Muscle layer of colon (tissue), 2 donors: ENCODE measurements at regions not wholly inside any gene's neighbourhood (a gene's known extent, or its start where the extent isn't known, plus 50 kb on each side); places are given as distances from the start of the nearest gene placed in this dataset.

Source experiments
- H3K27ac ChIP-seq: one replicate; pipeline ENCODE4 v1.7.0; 2013; ENCODE audit warnings: low read depth, mild to moderate bottlenecking, low read length, moderate library complexity
- H3K27me3 ChIP-seq, 2 donors: one replicate each; pipeline ENCODE4 v1.7.0; 2013; ENCODE audit warnings: low read length in 2 of 2, mild to moderate bottlenecking in 2 of 2; ENCODE audit not compliant: insufficient read depth in 2 of 2, control insufficient read depth in 1 of 2
- H3K36me3 ChIP-seq: one replicate; pipeline ENCODE4 v1.7.0; 2013; ENCODE audit warnings: mild to moderate bottlenecking, low read length; ENCODE audit not compliant: insufficient read depth
- H3K4me1 ChIP-seq: one replicate; pipeline ENCODE4 v1.7.0; 2013; ENCODE audit warnings: mild to moderate bottlenecking, low read length; ENCODE audit not compliant: insufficient read depth
- H3K4me3 ChIP-seq, 2 donors: one replicate each; pipeline ENCODE4 v1.7.0; 2013; ENCODE audit warnings: low read length in 2 of 2, low read depth in 1 of 2, mild to moderate bottlenecking in 1 of 2, moderate library complexity in 1 of 2
- H3K9ac ChIP-seq: one replicate; pipeline ENCODE4 v1.7.0; 2013; ENCODE audit warnings: low read length
- H3K9me3 ChIP-seq: one replicate; pipeline ENCODE4 v1.7.0; 2013; ENCODE audit warnings: mild to moderate bottlenecking, low read length
- donor health status: abdominal sarcoma.
- donor health status: Adenocarcinoma of cecum.

DNA sequence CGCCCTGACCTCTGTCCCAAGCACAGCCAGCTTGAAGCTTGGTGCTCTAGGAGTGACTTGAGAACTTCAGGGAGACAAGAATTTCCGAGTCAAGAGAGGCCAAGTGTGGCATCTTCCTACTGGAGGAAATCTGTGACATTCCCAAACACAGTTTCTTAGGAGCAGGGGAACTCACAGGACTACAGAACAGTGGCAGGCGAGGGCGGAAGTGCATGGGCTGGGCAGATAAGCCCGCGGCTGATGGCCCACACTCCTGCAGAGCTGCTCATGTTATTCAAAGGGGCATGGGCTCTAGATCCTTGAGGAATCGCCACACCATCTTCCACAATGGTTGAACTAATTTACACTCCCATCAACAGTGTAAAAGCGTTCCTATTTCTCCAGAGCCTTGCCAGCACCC lies 168.8 kb downstream of the KATNAL1 start:
- Histone ChIP-seq H3K9ac (no peak overlapping the region), H3K9me3 (no peaks in the 10 kb centered on the region), H3K27ac (no peak overlapping the region), H3K4me3 (no peak overlapping the region), H3K36me3 (no peaks in the 10 kb centered on the region), H3K27me3 (no peaks in the 10 kb centered on the region), H3K4me1 (peaks cover 20% of the 10 kb centered on the region)

- Histone ChIP-seq H3K9me3 (no peaks in the 10 kb centered on the region), H3K4me1 (no peaks in the 10 kb centered on the region), H3K27ac (no peak overlapping the region), H3K27me3 (no peaks in the 10 kb centered on the region), H3K36me3 (no peaks in the 10 kb centered on the region), H3K4me3 (no peak overlapping the region), H3K9ac (no peak overlapping the region)
Measured at GRCh38 chr13:30135868-30136267, 171.5 kb downstream of the KATNAL1 start.

GRCh38 chr13:30135351-30135750 lies 172.0 kb downstream of the KATNAL1 start:
- no peak overlapping the region for H3K9ac ChIP-seq
- no peak overlapping the region for H3K4me3 ChIP-seq
- H3K4me1 ChIP-seq: no peaks in the 10 kb centered on the region
- H3K27me3 ChIP-seq: no peaks in the 10 kb centered on the region
- H3K27ac ChIP-seq: no peak overlapping the region
- no peaks in the 10 kb centered on the region for H3K36me3 ChIP-seq
- H3K9me3 ChIP-seq: no peaks in the 10 kb centered on the region

GRCh38 chr13:30134578-30134977 lies 172.8 kb downstream of the KATNAL1 start:
- H3K4me1 ChIP-seq: no peaks in the 10 kb centered on the region
- H3K36me3 ChIP-seq: no peaks in the 10 kb centered on the region
- H3K27me3 ChIP-seq: no peaks in the 10 kb centered on the region
- no peaks in the 10 kb centered on the region for H3K9me3 ChIP-seq
- H3K27ac ChIP-seq: no peak overlapping the region
- no peak overlapping the region for H3K9ac ChIP-seq
- H3K4me3 ChIP-seq: no peak overlapping the region

DNA sequence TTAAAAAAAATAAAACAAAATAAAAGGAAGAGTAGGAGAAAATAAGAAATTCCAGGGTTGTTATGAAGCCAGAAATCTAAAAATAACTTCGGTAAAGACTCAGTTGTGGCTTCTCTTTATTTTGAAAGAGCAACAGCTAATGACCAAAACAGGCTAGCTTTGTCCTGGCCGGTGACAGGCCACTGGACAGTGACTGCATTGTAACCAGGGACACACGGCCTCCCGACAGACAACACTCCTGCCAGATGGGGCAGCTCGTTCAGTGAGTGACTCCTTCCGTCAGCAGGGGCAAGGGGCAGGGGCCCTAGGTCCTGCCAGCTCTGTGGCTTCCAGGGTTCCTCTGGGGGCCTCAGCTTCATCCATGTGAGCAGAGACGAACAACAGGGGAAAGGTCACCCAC lies 173.4 kb downstream of the KATNAL1 start:
- Histone ChIP-seq H3K27me3 (no peaks in the 10 kb centered on the region), H3K36me3 (no peaks in the 10 kb centered on the region), H3K4me3 (no peak overlapping the region), H3K9ac (no peak overlapping the region), H3K27ac (no peak overlapping the region), H3K4me1 (no peaks in the 10 kb centered on the region), H3K9me3 (no peaks in the 10 kb centered on the region)

DNA sequence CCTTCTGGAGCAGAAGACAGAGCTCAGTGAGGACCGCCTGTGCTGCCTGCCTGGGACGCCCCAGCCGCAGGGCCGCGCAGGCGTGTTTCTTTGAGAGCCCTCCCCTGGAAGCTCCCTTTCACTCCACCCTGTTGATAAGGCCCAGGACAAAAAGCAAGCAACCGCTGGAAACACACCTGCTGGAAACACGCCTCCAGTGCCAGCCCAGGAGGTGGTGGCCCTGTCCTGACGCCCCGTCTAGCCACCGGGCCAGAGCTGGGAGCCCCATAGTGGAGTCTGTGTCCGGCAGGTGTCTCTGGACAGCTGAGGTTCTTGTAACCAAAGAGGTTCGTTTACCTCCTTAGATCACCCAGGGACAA lies 173.8 kb downstream of the KATNAL1 start:
- no peaks in the 10 kb centered on the region for H3K27me3 ChIP-seq
- no peak overlapping the region for H3K9ac ChIP-seq
- no peaks in the 10 kb centered on the region for H3K36me3 ChIP-seq
- H3K9me3 ChIP-seq: no peaks in the 10 kb centered on the region
- H3K4me3 ChIP-seq: no peak overlapping the region
- no peaks in the 10 kb centered on the region for H3K4me1 ChIP-seq
- H3K27ac ChIP-seq: no peak overlapping the region

DNA sequence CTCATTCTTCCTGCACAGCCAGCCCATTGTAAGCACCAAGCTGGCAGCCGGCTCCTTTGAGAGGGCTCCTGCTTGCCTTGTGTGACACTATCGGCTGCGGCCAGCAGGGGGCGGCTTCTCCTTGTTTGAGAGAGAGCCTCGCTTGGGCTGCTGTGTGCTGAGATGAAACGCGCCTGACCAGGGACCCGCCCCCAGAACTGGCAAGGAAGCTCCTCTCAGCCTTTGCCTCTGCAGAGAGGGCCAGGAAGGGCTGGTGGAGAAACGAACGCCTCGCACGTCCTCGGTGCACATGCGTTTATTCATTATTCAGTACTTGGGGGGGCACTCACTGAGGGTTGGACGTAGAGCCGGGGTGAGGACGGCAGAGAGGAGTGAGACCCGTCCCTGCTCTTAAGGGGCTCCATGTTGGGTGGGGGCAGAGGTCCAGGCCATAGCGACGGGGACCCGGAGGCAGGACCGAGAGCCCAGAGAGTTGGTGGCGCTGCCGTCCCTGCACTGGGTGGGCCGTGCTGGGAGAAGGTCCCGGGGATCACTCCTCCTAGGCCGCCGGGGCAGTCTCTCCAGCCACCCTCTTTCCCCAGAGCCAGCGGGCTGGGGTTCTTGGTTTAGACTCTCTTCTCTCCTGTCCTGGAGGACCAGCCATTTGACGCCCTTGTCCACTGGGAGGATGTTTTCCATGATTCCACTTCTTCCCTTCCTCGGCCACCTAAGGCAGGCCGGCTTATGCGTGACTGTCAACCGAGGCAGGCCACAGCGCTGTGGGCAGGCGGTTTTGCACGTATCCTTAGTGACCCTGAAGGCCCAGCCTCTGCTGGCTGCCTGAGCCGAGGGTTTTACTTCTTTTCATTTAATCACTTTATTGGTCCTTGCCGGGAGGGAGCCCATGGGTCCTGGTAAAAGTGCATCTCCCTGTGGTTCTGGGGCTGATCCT lies 174.5 kb downstream of the KATNAL1 start:
- Histone ChIP-seq H3K9ac (no peak overlapping the region), H3K27ac (no peak overlapping the region), H3K27me3 (no peaks in the 10 kb centered on the region), H3K36me3 (no peaks in the 10 kb centered on the region), H3K4me3 (no peak overlapping the region), H3K9me3 (no peaks in the 10 kb centered on the region), H3K4me1 (peaks cover 1% of the 10 kb centered on the region)

- Histone ChIP-seq H3K9me3 (no peaks in the 10 kb centered on the region), H3K4me3 (no peak overlapping the region), H3K9ac (no peak overlapping the region), H3K4me1 (peaks cover 35% of the 10 kb centered on the region), H3K27me3 (no peaks in the 10 kb centered on the region), H3K27ac (no peak overlapping the region), H3K36me3 (no peaks in the 10 kb centered on the region)
Measured at GRCh38 chr13:30129411-30129810, 177.9 kb downstream of the KATNAL1 start.

DNA sequence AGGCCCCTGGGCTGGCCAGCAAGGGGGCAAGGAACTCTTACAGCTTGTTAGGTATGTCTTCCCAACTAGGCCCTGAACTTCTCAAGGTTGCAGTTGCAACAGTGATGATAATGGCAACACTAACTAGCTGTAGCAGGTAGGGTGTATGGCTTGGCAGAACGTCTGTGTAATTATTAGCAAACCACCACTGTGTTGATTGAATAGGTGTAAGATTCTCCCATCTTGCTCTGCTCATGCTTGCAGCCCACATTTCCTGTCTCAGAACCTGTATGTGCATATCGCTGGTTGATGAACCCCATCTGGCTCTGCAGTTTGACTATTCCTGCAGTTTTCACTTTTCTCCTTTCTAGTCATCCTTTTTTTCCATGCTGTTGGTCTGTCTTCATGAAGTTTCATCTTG lies 178.8 kb downstream of the KATNAL1 start:
- Histone ChIP-seq H3K36me3 (no peaks in the 10 kb centered on the region), H3K9ac (no peak overlapping the region), H3K27ac (no peak overlapping the region), H3K9me3 (no peaks in the 10 kb centered on the region), H3K4me3 (no peak overlapping the region), H3K4me1 (peaks cover 44% of the 10 kb centered on the region), H3K27me3 (no peaks in the 10 kb centered on the region)

- Histone ChIP-seq H3K9ac (no peak overlapping the region), H3K4me1 (peaks cover 44% of the 10 kb centered on the region)
Measured at GRCh38 chr13:30128095-30128494, 179.3 kb downstream of the KATNAL1 start.

DNA sequence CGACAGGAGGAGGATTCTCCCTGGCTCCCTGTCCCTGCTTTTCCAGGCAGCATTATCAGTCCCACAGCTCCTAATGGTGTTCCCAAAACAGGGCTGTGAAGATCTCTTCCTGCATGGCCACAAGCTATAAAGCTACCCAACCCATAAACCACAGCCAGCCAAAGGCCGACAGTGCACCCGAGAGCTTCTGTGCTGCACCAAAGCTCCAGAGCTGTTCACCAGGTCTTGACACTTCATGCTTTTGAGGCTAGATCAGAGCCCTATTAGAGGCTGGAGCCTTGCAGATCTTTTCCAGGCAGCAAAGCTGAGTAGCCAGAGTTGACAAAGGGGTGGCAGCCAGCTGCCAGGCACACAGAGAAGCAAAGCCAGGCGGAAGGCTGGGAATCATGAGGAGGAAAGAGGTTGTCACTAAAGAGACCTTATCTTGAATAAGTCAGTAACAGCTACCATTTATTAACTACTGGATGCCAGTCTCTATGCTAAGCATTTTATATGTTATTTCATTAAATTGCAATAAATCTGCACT lies 180.4 kb downstream of the KATNAL1 start:
- Histone ChIP-seq H3K27ac (peak overlapping the region; percentile 87), H3K27me3 (no peaks in the 10 kb centered on the region), H3K4me1 (peaks cover 44% of the 10 kb centered on the region), H3K9ac (no peak overlapping the region), H3K36me3 (no peaks in the 10 kb centered on the region), H3K4me3 (no peak overlapping the region), H3K9me3 (no peaks in the 10 kb centered on the region)

More at GRCh38 chr13:30128095-30128494, 179.3 kb downstream of the KATNAL1 start:
- H3K27ac ChIP-seq: no peak overlapping the region
- H3K4me3 ChIP-seq: no peak overlapping the region
- no peaks in the 10 kb centered on the region for H3K27me3 ChIP-seq
- no peaks in the 10 kb centered on the region for H3K9me3 ChIP-seq
- H3K36me3 ChIP-seq: no peaks in the 10 kb centered on the region
